Activated CD8-positive, alpha-beta T cell treated with anti-CD3 and anti-CD28 coated beads for 36 hours (primary cell): ENCODE measurements at regions not wholly inside any gene's neighbourhood (a gene's known extent, or its start where the extent isn't known, plus 50 kb on each side); places are given as distances from the start of the nearest gene placed in this dataset.

ENCODE experiments used
- ATAC-seq: fragments of 200-7000 bp; cut with Tn5 transposase; one replicate; pipeline ENCODE4 v1.10.0; 2021; ENCODE audit warnings: mild to moderate bottlenecking, moderate library complexity
- CTCF ChIA-PET: fragments of 350-600 bp; sonication (Branson Sonifier 250); formaldehyde crosslinking; loops from one replicate; lab custom pipeline; 2021; ENCODE audit warnings: antibody characterized with exemption; lab: Charles Lee
- POLR2A ChIA-PET: fragments of 350-600 bp; sonication (Branson Sonifier 250); formaldehyde crosslinking; loops from one replicate; lab custom pipeline; 2021; ENCODE audit warnings: antibody characterized with exemption; lab: Charles Lee
- DNase-seq: peaks from one replicate; pipeline ENCODE4 v3.0.0-alpha.2; 2020
- H3K27ac Mint-ChIP-seq: one replicate; pipeline ENCODE4 v1.8.0; 2021; ENCODE audit warnings: mild to moderate bottlenecking, mixed read lengths
- H3K27me3 Mint-ChIP-seq: one replicate; pipeline ENCODE4 v1.8.0; 2021; ENCODE audit warnings: mixed read lengths
- H3K36me3 Mint-ChIP-seq: one replicate; pipeline ENCODE4 v1.8.0; 2021; ENCODE audit warnings: low read depth, mixed read lengths
- H3K4me1 Mint-ChIP-seq: one replicate; pipeline ENCODE4 v1.8.0; 2021; ENCODE audit warnings: low read depth, mixed read lengths
- H3K4me3 Mint-ChIP-seq: one replicate; pipeline ENCODE4 v1.8.0; 2021; ENCODE audit warnings: mild to moderate bottlenecking, moderate library complexity, mixed read lengths
- H3K9me3 Mint-ChIP-seq: one replicate; pipeline ENCODE4 v1.8.0; 2021; ENCODE audit warnings: mixed read lengths
- intact Hi-C: fragments of 100-400 bp; cut with micrococcal nuclease; formaldehyde crosslinking; loops from one replicate; pipeline ENCODE4 v1.10.0; 2022
- TF ChIP-seq, protein P1 (sequence below): fragments of 200-600 bp; IDR thresholded peaks from one replicate; pipeline ENCODE4 v1.8.0; 2022; ENCODE audit warnings: antibody characterized with exemption, mild to moderate bottlenecking

DNA sequence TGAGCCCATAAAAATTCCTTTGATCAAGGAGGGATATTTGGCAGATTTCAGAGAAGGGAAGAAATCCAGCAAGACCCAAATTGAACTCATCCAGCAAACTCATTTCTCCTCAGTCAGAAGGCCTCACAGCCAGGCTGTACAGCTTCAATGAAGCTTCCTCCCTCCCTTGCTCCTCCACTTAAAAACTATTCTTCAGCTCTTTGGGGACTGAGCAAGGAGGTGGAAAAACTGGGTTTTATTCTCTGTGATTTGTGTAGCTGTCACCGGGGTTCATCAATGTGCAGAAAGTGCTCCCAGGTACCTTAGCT, 158.7 kb upstream of the ZNF184 start:
- Mint-ChIP-seq H3K4me1 (peaks cover 12% of the 10 kb centered on the region), H3K36me3 (peaks cover 2% of the 10 kb centered on the region), H3K27ac (no peak overlapping the region), H3K9me3 (peaks cover 6% of the 10 kb centered on the region), H3K4me3 (peak overlapping the region; percentile 85), H3K27me3 (peaks cover 67% of the 10 kb centered on the region)
- CTCF ChIA-PET: interaction anchor here (1.0 to 2.6 kb wide), 5 partner anchors 13 to 264 kb away, joined by 3 to 10 read pairs (median 4); no protein-coding TSS in a partner anchor
- peak; percentile 10 for ATAC-seq
- intact Hi-C loops: no loop called here
- DNase-seq: no peak
- POLR2A ChIA-PET: interaction anchor here (0.5 to 1.0 kb wide), 3 partner anchors 12 to 16 kb away, joined by 3 read pairs; no protein-coding TSS in a partner anchor
- TF ChIP-seq, protein P1, sequence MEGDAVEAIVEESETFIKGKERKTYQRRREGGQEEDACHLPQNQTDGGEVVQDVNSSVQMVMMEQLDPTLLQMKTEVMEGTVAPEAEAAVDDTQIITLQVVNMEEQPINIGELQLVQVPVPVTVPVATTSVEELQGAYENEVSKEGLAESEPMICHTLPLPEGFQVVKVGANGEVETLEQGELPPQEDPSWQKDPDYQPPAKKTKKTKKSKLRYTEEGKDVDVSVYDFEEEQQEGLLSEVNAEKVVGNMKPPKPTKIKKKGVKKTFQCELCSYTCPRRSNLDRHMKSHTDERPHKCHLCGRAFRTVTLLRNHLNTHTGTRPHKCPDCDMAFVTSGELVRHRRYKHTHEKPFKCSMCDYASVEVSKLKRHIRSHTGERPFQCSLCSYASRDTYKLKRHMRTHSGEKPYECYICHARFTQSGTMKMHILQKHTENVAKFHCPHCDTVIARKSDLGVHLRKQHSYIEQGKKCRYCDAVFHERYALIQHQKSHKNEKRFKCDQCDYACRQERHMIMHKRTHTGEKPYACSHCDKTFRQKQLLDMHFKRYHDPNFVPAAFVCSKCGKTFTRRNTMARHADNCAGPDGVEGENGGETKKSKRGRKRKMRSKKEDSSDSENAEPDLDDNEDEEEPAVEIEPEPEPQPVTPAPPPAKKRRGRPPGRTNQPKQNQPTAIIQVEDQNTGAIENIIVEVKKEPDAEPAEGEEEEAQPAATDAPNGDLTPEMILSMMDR: no peak

DNA sequence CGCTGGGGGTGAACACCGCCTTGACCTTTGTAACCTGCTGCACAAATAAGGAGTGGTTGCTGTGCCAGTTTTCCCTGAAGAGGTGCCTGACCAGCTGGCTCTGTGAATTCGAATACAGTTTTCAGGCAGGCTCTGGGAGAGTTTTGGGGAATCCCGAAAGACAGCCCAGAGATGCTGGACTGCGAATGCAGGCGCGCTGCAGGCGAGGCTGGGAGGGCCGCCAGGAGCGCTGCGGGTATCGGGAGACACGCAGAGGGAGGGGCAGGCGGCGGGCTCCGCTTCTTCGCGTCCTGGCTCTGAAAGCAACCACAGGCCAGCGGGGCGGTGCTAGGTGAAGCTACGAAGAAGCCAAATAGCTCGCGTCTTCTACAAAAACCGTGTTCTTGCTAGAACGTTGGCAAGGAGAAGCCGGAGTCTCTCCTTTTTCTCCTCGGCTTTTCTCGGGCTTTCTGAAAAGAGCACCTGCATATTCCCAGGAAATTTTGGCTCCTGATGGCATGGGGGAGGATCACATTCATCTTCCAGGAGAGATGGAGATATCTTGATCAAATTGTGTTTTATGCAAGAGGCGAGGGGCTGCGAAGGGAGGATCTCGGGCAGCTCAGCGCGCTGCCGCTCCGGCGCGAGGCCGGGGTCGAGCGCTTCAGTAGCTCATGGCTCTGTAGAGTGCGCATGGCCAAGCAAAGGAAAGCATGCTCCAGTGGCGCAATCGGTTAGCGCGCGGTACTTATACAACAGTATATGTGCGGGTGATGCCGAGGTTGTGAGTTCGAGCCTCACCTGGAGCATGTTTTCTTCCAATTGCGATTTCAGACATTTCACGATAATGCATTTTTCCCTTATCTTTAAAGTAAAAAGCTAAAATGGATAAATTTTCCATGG, 158.1 kb upstream of the ZNF184 start:
- ATAC-seq (peak; percentile 86), DNase-seq (peak; percentile 84)
- Mint-ChIP-seq H3K27me3 (peaks cover 63% of the 10 kb centered on the region), H3K4me3 (peak overlapping the region; percentile 85), H3K27ac (peak overlapping the region; percentile 57), H3K9me3 (peaks cover 6% of the 10 kb centered on the region), H3K36me3 (peaks cover 2% of the 10 kb centered on the region), H3K4me1 (peaks cover 12% of the 10 kb centered on the region)
- intact Hi-C loops: no loop called here
- CTCF ChIA-PET: interaction anchor here (1.0 to 2.6 kb wide), 5 partner anchors 12 to 265 kb away, joined by 3 to 10 read pairs (median 4); no protein-coding TSS in a partner anchor
- TF ChIP-seq, protein P1: no peak
- POLR2A ChIA-PET: interaction anchor here (0.5 to 1.1 kb wide), 5 partner anchors 11 to 179 kb away, joined by 3 read pairs; a partner anchor contains a TSS

DNA sequence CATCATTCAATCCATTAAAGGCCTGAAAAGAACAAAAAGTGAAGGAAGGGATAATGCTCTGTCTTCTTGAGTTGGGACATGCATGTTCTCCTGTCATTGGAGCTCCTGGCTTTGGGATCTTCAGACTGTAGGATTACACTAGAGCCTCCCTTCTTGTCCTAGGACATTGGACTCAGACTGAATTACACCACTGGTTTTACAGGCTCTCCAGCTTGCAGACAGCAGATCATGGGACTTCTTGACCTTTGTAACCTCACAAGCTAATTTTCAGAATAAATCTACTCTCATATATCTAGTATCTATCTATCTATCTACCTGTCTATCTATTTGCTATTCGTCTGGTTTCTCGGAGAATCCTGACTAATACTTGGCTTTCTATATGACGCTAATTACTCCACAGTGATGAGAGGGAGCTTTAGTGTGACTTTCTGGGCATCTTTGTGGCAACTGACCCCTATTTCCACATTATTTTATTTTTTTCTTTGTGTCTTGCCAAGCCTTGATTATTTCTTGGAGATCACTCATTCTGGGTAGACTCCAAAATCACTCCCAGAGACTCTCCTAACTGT, 151.9 kb upstream of the ZNF184 start:
- no peak overlapping the region for H3K4me3 Mint-ChIP-seq
- intact Hi-C loops: no loop called here
- no peaks in the 10 kb centered on the region for H3K9me3 Mint-ChIP-seq
- no peak for ATAC-seq
- no peaks in the 10 kb centered on the region for H3K4me1 Mint-ChIP-seq
- H3K36me3 Mint-ChIP-seq: no peaks in the 10 kb centered on the region
- DNase-seq: no peak
- TF ChIP-seq, protein P1: no peak
- CTCF ChIA-PET: interaction anchor here (1.9 kb wide), 1 partner anchor 15 kb away, joined by 12 read pairs; no protein-coding TSS in a partner anchor
- POLR2A ChIA-PET: no interaction called here
- peaks cover 49% of the 10 kb centered on the region for H3K27me3 Mint-ChIP-seq
- no peak overlapping the region for H3K27ac Mint-ChIP-seq

DNA sequence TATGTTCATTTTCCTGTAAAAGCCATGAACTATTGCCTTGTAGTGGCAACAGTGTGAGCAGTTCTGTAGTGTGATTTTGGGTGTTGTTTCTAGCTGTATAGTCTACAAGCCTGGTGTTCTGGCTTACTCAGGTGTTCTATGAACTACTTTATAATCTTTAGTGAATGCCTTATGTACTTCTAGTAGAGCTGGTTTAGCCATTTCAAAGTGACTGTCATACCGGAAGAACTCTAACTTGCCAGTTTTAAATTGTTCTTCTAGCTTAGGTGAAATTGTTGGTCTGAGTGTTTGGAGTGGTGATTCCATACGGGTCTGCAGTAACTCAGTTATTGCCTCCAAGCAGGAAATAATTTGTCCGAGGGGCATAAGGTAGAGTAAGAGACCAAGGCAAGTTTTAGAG, 150.2 kb upstream of the ZNF184 start:
- intact Hi-C loops: no loop called here
- peaks cover under 1% of the 10 kb centered on the region for H3K36me3 Mint-ChIP-seq
- TF ChIP-seq, protein P1: no peak

More for the DNA sequence above, 150.2 kb upstream of the ZNF184 start:
- no peak overlapping the region for H3K27ac Mint-ChIP-seq
- CTCF ChIA-PET: interaction anchor here (1.4 kb wide), 1 partner anchor 14 kb away, joined by 4 read pairs; no protein-coding TSS in a partner anchor
- ATAC-seq (no peak), DNase-seq (no peak)
- POLR2A ChIA-PET: no interaction called here
- H3K27me3 Mint-ChIP-seq: peaks cover 50% of the 10 kb centered on the region
- no peaks in the 10 kb centered on the region for H3K9me3 Mint-ChIP-seq
- H3K4me3 Mint-ChIP-seq: no peak overlapping the region
- H3K4me1 Mint-ChIP-seq: peaks cover under 1% of the 10 kb centered on the region
